ENCODE measurements at regions not wholly inside any gene's neighbourhood (a gene's known extent, or its start where the extent isn't known, plus 50 kb on each side); places are given as distances from the start of the nearest gene placed in this dataset.
"Not testable (repeated sequence)": the region's sequence is repeated elsewhere in the genome, so short reads cannot be mapped to it uniquely, and the experiment has no call there.

- DNase-seq (ENCODE audit: low spot score), result no peak
These were observed 398.9 kb downstream of the ACTL7B start for GRCh38 chr9:108456903-108457302.

DNA sequence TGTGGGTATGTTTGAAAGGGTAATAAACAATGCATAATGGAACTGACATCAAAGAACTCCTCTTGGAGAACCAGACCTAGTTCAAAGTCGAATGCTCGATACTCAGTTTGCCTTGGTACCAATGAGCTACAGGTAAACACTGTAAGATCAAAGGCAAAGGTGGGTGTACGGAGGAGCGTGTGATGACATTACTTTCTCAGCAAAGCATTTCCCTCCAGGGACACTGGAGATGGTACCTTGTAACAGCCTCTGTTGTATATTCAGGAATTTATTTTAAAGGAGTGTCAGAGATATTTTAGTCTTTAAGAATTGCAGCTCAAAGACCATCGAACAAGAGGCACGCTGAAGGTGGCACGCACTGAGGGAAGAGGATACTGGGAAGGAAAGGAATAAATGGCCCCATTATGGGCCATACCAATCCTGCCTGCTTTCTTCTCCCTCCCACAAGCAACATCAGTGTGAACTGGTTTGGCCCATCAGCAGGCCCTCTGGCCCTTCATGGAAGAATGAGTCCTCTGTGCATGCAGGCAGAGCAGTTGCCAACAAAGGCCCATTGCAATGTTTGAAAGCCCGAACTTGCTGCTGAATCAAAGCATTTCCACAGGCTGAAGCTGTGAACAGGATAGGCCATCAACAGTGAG, 410.2 kb downstream of the ACTL7B start:
- no peak for DNase-seq (ENCODE audit: low spot score)

DNA sequence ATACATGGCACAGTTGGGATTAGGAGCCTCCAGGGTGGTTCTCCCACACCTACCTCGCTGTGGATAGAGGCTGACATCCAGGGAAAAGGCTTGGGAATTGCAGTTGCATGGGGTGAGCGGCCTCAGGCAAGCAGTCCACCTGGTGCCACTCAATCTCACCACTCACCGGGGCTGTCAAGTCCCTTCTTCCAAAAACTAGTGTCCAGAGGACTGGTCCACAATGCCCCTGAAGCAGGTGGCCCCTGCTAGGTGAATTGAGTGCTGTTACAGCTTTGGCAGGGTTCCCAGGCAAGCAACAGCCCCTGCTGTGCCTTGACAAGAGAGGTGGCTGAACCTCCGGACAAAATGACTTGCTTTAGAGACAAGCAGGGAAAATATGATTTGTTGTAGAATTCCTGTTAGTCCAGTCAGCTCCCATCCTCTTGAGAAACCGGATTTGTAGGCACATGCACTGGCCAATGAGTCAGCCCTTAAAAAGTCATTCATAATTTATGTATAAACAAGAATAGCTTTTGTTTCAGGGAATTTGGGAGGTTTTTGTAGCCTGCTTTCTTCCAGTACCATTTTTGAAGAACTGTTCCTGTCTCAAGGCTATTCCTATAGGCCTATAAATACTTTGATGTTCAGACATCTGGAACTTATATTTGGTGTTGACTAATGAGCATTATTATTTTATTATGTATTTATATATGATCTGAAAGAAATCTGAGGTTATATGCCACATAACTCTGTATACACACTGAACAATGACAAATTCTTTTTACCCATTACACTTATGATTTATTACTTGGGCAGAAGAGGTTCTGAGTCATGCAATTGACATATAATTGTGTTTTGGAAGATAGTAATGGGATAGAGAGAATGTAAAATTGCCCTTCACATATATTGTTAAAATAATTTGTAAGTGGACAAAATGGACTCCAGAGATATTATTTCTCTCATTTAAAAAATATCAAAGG, 411.1 kb downstream of the ACTL7B start:
- DNase-seq (ENCODE audit: low spot score), result no peak

- no peak for DNase-seq (ENCODE audit: low spot score)
These were observed 412.0 kb downstream of the ACTL7B start for GRCh38 chr9:108443741-108444140.

- DNase-seq (ENCODE audit: low spot score), result no peak
These were observed 412.7 kb downstream of the ACTL7B start for GRCh38 chr9:108443019-108443633.

- DNase-seq (ENCODE audit: low spot score), result no peak
These were observed 413.2 kb downstream of the ACTL7B start for GRCh38 chr9:108442627-108443018.

- no peak for DNase-seq (ENCODE audit: low spot score)
These were observed 414.1 kb downstream of the ACTL7B start for GRCh38 chr9:108441726-108442125.

DNA sequence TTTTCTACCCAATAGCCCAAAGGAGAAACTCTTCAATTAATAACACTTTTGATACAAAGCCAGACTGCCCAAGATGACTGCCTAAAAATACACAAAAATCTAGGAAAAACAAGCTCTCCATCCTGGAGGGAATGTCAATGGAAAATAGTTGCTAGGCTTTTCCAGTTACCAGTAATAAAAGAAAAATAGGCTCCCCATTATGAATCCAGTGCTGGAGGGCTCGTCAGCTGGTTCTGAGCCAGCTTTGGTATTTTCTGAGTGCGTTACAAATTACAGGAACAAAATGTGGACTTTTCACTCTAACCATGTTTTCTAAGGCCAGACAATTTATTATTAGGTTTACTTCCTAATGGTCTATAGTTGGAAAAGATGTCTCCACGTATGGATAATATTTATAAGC, 414.5 kb downstream of the ACTL7B start:
- no peak for DNase-seq (ENCODE audit: low spot score)

DNA sequence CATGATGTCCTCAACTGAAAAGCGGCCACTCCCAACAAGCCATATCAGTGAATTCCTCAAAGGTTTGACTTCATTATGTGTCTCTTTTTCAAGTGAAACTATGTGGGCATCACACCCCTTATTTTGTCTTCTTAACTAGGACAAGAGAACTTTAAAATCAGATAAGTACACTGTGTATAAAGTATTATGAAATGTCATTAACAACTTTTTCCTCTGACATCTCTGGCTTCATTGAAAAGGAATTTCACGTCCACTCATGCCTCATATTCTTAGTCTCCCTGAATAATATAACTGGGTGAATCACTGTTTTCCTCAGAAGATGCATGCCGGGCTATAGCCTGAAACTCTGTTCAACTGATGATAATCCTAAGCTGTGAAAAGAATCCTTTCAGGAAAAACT, 415.8 kb downstream of the ACTL7B start:
- DNase-seq (ENCODE audit: low spot score), result no peak

- no peak for DNase-seq (ENCODE audit: low spot score)
These were observed 418.1 kb downstream of the ACTL7B start for GRCh38 chr9:108437656-108438055.

- no peak for DNase-seq (ENCODE audit: low spot score)
These were observed 419.3 kb downstream of the ACTL7B start for GRCh38 chr9:108436448-108436847.

DNA sequence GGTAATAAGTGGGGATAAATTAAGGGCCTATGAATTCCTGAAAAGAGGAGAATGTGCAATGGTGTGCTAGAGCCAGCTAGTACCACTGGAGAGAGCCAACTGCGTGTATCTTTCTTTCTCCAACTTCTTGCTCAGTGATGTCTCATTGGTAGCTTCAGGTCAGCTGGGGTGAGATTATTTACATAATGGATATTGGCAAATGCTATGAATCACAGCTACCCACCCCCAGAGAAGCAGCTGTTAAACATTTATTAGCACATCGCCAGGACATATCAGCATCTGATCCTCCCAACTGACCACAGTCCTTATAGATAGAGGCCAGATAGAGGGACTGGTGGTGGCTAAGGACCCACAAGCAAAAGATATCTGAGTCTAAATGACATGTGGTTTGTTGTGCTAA, 421.3 kb downstream of the ACTL7B start:
- DNase-seq (ENCODE audit: low spot score), result no peak

DNA sequence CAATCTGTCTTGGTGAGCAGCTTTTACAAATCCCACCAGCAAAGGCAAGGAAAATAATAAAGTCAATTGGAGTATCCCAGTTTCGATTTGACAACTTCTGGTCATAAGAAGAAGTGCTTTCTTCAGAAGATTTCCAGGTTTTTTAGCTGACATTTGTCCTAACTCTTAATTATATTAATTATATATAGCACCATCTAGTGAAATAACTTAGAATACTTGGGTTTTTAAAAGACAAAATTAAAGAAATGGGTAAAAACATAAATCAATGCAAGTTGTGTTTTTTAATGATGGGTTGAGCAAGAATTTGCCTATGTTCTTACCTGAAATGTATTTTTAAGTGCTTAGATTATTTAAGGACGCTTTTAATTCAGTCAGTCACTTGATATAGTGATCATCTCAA, 421.8 kb downstream of the ACTL7B start:
- DNase-seq (ENCODE audit: low spot score), result no peak

DNA sequence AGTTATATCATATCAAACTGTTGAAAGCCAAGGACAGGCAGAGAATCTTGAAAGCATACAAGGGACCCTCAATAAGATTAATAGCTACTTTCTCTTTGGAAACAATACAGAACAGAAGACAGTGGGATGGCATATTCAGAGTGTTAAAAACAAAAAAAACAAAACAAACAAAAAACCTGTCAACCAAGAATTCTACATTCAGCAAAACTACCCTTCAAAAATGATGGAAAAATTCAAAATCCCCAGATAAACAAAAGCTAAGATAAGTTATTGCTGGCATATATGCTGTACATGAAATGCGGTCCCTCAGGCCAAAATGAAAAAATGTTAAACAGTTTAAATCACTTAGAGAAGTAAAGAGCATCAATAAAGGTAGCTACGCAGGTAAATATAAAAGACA, 425.1 kb downstream of the ACTL7B start:
- DNase-seq (ENCODE audit: low spot score), result no peak

GRCh38 chr9:108427751-108428150, 428.0 kb downstream of the ACTL7B start:
- no peak for DNase-seq (ENCODE audit: low spot score)

GRCh38 chr9:108426421-108426940, 429.3 kb downstream of the ACTL7B start:
- not testable (repeated sequence) for DNase-seq (ENCODE audit: low spot score)

DNA sequence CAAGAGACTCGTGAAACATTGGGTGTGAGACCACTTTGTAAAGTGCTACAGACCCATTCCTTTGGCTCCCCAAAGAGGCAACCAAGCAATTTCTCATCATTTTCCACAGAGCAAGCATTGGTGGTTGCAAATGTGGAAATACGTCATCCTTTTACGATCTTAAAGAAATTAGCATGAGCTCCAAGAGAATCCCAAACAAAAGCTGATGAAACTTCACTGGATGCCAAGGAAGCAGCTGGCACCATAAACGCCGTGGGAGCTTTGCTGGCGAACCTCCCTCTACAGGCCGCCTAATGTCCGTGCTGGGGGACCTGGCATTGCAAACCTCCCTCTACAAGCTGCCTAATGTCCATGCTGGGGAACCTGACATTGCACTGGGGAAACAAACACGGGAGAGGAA, 432.4 kb downstream of the ACTL7B start:
- DNase-seq (ENCODE audit: low spot score), result no peak

- no peak for DNase-seq (ENCODE audit: low spot score)
These were observed 436.4 kb downstream of the ACTL7B start for GRCh38 chr9:108419379-108419778.

- DNase-seq (ENCODE audit: low spot score), result no peak
These were observed 438.1 kb downstream of the ACTL7B start for GRCh38 chr9:108417726-108418125.

DNA sequence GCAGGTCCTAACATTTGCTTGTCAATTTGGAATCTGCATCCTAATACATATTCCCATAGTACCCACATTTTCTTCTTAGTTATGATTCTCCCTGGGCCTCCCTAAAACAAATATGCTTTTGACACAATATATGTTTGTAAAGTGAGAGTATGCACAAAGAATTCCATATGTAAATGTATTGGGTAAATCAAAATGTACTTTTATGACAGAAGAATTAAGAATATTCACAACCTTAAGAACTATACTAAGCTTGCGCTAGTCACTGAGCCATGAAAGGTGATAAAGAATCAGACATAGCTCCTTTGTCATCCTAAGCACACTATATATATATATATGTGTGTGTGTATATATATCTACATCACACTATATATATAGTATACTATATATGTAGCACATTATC, 438.5 kb downstream of the ACTL7B start:
- no peak for DNase-seq (ENCODE audit: low spot score)

DNA sequence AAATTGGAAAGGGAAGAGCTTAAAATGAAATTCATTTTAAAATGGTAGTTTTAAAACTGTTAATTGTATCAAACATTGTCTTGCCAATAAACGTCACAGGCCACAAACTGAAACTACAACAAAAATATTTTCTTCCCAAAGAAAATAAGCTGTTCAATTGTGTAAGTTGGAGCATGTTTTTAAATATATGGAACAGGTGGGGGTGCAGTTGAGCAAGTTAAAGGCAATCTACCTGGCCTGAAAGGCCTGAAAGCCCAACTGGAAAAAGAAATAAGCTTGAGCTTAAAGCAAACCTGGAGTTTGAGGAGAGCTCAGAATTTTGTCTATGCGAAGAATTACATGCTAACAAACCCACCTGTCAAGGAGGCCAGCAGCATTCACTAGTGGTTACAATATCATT, 439.5 kb downstream of the ACTL7B start:
- DNase-seq (ENCODE audit: low spot score), result no peak

- DNase-seq (ENCODE audit: low spot score), result no peak
These were observed 442.0 kb downstream of the ACTL7B start for GRCh38 chr9:108413809-108414208.

GRCh38 chr9:108412755-108413154, 443.0 kb downstream of the ACTL7B start:
- no peak for DNase-seq (ENCODE audit: low spot score)

Measured in mucosa of gallbladder (tissue), 1 donor.